Osteoblast (primary cell): ENCODE measurements at regions not wholly inside any gene's neighbourhood (a gene's known extent, or its start where the extent isn't known, plus 50 kb on each side); places are given as distances from the start of the nearest gene placed in this dataset.
A peak's percentile ranks its signal among the peaks of the same experiment; 100 is the strongest.

ENCODE experiments used
- DNase-seq: peaks from one replicate; pipeline ENCODE4 v3.0.0; 2011; ENCODE audit warnings: low spot score, mixed read lengths; ENCODE audit not compliant: insufficient read length; ENCODE audit errors: missing footprints
- H2AFZ ChIP-seq: 2 replicates; pipeline ENCODE4 v1.6.0; 2011; ENCODE audit warnings: mild to moderate bottlenecking, low read length
- H3K27ac ChIP-seq: 2 replicates; pipeline ENCODE4 v1.5.1; 2011; ENCODE audit warnings: mild to moderate bottlenecking, low read depth, low read length, moderate library complexity
- H3K27me3 ChIP-seq: 2 replicates; pipeline ENCODE4 v1.6.0; 2012; ENCODE audit warnings: mild to moderate bottlenecking, control low read depth, inconsistent platforms, low read length, moderate library complexity; ENCODE audit not compliant: insufficient read depth
- H3K36me3 ChIP-seq: 2 replicates; pipeline ENCODE4 v1.5.1; 2011; ENCODE audit warnings: mild to moderate bottlenecking, low read length, control low read depth, moderate library complexity; ENCODE audit not compliant: insufficient read depth
- H3K4me1 ChIP-seq: 2 replicates; pipeline ENCODE4 v1.5.1; 2011; ENCODE audit warnings: mild to moderate bottlenecking, low read length, control low read depth, moderate library complexity; ENCODE audit not compliant: insufficient read depth
- H3K4me2 ChIP-seq: 2 replicates; pipeline ENCODE4 v1.6.0; 2011; ENCODE audit warnings: mild to moderate bottlenecking, low read length; ENCODE audit not compliant: insufficient read depth
- H3K4me3 ChIP-seq: fragments of 200-600 bp; sonication (generic); 3 replicates; pipeline ENCODE4 v1.5.1; 2012; ENCODE audit warnings: mild to moderate bottlenecking, low read length, inconsistent platforms; ENCODE audit not compliant: insufficient read depth
- H3K79me2 ChIP-seq: 2 replicates; pipeline ENCODE4 v1.6.0; 2012; ENCODE audit warnings: mild to moderate bottlenecking, low read length, control low read depth, inconsistent platforms; ENCODE audit not compliant: insufficient read depth
- H3K9me3 ChIP-seq: 2 replicates; pipeline ENCODE4 v1.5.1; 2011; ENCODE audit warnings: low read depth, low read length, control low read depth
- H4K20me1 ChIP-seq: 2 replicates; pipeline ENCODE4 v1.6.0; 2012; ENCODE audit warnings: mild to moderate bottlenecking, low read length, control low read depth; ENCODE audit not compliant: insufficient read depth
- CTCF ChIP-seq: IDR thresholded peaks from 2 replicates; pipeline ENCODE4 v1.5.1; 2011; ENCODE audit warnings: mild to moderate bottlenecking, low read depth, low read length, moderate library complexity; ENCODE audit errors: extremely low read depth

DNA sequence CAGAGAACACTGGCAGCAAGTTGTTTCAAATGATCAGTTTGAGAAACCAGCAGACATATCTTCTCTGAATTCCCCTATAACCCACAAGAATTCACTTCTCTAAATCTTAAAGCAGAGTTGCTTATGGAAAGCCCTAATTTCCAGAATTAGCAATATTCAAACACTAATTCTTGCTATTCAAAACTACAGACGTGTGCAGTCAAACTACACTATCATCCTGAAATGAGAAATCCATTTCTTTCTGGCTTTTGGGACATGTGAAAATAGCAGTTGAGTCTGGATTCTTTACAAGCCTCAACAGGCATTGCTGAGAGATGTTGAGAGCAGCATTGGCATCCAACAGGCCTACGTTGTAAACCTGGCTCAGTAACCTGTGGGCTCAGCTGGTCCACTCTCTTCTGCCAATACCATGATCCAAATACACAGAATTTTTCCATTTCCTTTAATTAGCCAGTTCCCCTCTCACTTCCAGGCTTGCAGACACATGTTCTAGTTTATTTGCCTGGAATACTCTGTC is 74.6 kb upstream of the TMTC1 start:
- no peak overlapping the region for H2AFZ ChIP-seq
- no peaks in the 10 kb centered on the region for H3K27me3 ChIP-seq
- H3K4me1 ChIP-seq: no peaks in the 10 kb centered on the region
- H3K4me2 ChIP-seq: no peak overlapping the region
- no peak overlapping the region for H3K4me3 ChIP-seq
- H3K79me2 ChIP-seq: no peaks in the 10 kb centered on the region
- H4K20me1 ChIP-seq: no peaks in the 10 kb centered on the region
- no peak for DNase-seq
- no peaks in the 10 kb centered on the region for H3K9me3 ChIP-seq
- H3K27ac ChIP-seq: no peak overlapping the region
- no peak for TF ChIP-seq CTCF
- no peaks in the 10 kb centered on the region for H3K36me3 ChIP-seq

DNA sequence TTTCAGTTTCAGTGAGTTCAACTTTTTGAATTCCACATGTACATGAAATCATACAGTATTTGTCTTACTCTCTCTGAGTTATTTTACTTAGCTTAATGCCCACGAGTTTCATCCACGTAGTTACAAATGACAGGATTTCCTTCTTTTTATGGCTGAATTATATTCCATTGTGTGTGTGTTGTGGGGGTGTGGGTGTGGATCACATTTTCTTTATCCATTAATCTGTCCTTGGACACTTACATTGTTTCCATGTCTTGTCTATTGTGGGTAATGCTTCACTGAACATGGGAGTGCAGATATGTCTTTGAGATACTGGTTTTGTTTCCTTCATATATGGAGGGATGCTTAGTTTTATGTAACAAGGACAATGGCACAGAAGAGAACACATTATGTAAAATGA is 63.5 kb upstream of the TMTC1 start:
- no peaks in the 10 kb centered on the region for H3K79me2 ChIP-seq
- H3K9me3 ChIP-seq: no peaks in the 10 kb centered on the region
- no peak overlapping the region for H3K27ac ChIP-seq
- H3K4me1 ChIP-seq: no peaks in the 10 kb centered on the region
- H3K27me3 ChIP-seq: no peaks in the 10 kb centered on the region
- no peak overlapping the region for H3K4me2 ChIP-seq
- no peak overlapping the region for H3K4me3 ChIP-seq
- no peak for DNase-seq
- no peak overlapping the region for H2AFZ ChIP-seq
- no peak for TF ChIP-seq CTCF
- H4K20me1 ChIP-seq: no peaks in the 10 kb centered on the region
- no peaks in the 10 kb centered on the region for H3K36me3 ChIP-seq

DNA sequence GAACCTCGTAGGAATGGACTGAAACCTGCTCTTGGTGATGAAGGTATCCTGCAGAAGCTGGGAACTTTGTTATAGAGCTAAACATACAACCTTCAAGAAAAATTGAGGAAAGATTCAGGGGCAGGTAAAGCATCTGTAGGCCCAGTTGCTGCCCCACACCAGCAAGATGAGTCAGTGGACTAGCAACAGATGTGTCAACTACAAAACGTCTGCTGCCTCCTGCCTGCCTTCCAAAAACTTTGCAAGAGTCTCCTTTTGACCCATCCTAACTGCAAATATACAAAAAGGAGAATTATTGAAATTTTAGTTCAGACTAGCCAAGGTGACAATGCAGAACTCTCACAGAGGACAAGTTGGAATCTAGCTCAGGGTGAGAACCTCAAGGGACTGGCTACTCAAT is 60.9 kb upstream of the TMTC1 start:
- H4K20me1 ChIP-seq: no peaks in the 10 kb centered on the region
- H2AFZ ChIP-seq: no peak overlapping the region
- no peaks in the 10 kb centered on the region for H3K4me1 ChIP-seq
- peak; percentile 10 for TF ChIP-seq CTCF
- no peaks in the 10 kb centered on the region for H3K27me3 ChIP-seq
- DNase-seq: no peak
- H3K36me3 ChIP-seq: no peaks in the 10 kb centered on the region
- H3K27ac ChIP-seq: no peak overlapping the region
- no peaks in the 10 kb centered on the region for H3K9me3 ChIP-seq
- no peak overlapping the region for H3K4me2 ChIP-seq
- no peak overlapping the region for H3K4me3 ChIP-seq
- H3K79me2 ChIP-seq: no peaks in the 10 kb centered on the region

GRCh38 chr12:29843036-29843435 is 59.3 kb upstream of the TMTC1 start:
- no peaks in the 10 kb centered on the region for H3K27me3 ChIP-seq
- H3K4me3 ChIP-seq: no peak overlapping the region
- DNase-seq: no peak
- no peak overlapping the region for H2AFZ ChIP-seq
- no peak for TF ChIP-seq CTCF
- no peaks in the 10 kb centered on the region for H4K20me1 ChIP-seq
- no peaks in the 10 kb centered on the region for H3K79me2 ChIP-seq
- no peaks in the 10 kb centered on the region for H3K9me3 ChIP-seq
- H3K4me2 ChIP-seq: no peak overlapping the region
- no peaks in the 10 kb centered on the region for H3K36me3 ChIP-seq
- no peaks in the 10 kb centered on the region for H3K4me1 ChIP-seq
- no peak overlapping the region for H3K27ac ChIP-seq
